WTC11 (cell line): ENCODE measurements at regions not wholly inside any gene's neighbourhood (a gene's known extent, or its start where the extent isn't known, plus 50 kb on each side); places are given as distances from the start of the nearest gene placed in this dataset.
"Not testable (repeated sequence)": the region's sequence is repeated elsewhere in the genome, so short reads cannot be mapped to it uniquely, and the experiment has no call there.

ENCODE experiments used
- ATAC-seq: fragments of 200-7000 bp; cut with Tn5 transposase; 2 replicates; pipeline ENCODE4 v1.10.0; 2021; ENCODE audit warnings: mild to moderate bottlenecking, moderate library complexity
- CTCF ChIA-PET: fragments of 300-600 bp; sonication (Branson Sonifier 250); formaldehyde crosslinking; loops from one replicate; lab custom pipeline; 2021; ENCODE audit warnings: antibody characterized with exemption; lab: Charles Lee
- POLR2A ChIA-PET: fragments of 350-600 bp; sonication (Branson Sonifier 250); formaldehyde crosslinking; loops from one replicate; lab custom pipeline; 2021; ENCODE audit warnings: antibody characterized with exemption; lab: Charles Lee
- DNase-seq: peaks from one replicate; pipeline ENCODE4 v3.0.0; 2021; ENCODE audit warnings: low spot score
- H3K27ac Mint-ChIP-seq: 2 replicates; pipeline ENCODE4 v1.8.0; 2021; ENCODE audit warnings: mixed read lengths
- H3K27me3 Mint-ChIP-seq: 2 replicates; pipeline ENCODE4 v1.8.0; 2021; ENCODE audit warnings: low read depth, mild to moderate bottlenecking, moderate library complexity, mixed read lengths
- H3K36me3 Mint-ChIP-seq: 2 replicates; pipeline ENCODE4 v1.8.0; 2021; ENCODE audit warnings: mixed read lengths
- H3K4me1 Mint-ChIP-seq: 2 replicates; pipeline ENCODE4 v1.8.0; 2022; ENCODE audit warnings: mixed read lengths
- H3K4me3 Mint-ChIP-seq: 2 replicates; pipeline ENCODE4 v1.8.0; 2021; ENCODE audit warnings: mild to moderate bottlenecking, moderate library complexity, mixed read lengths
- H3K9me3 Mint-ChIP-seq: 2 replicates; pipeline ENCODE4 v1.8.0; 2021; ENCODE audit warnings: mixed read lengths
- CREM ChIP-seq: sonication (generic); formaldehyde crosslinking; IDR thresholded peaks from 2 replicates; pipeline ENCODE4 v1.8.1; 2022; ENCODE audit warnings: mild to moderate bottlenecking, missing genetic modification reagents, moderate library complexity
- GTF2I ChIP-seq: fragments of 250-450 bp; sonication (Bioruptor Pico); conservative IDR thresholded peaks from 2 replicates; pipeline ENCODE4 v1.4.0; 2021; ENCODE audit warnings: mild to moderate bottlenecking
- TEAD1 ChIP-seq: sonication (generic); formaldehyde crosslinking; IDR thresholded peaks from 2 replicates; pipeline ENCODE4 v1.8.0; 2022; ENCODE audit warnings: mild to moderate bottlenecking, missing genetic modification reagents
- TEAD4 ChIP-seq: sonication (generic); formaldehyde crosslinking; IDR thresholded peaks from 2 replicates; pipeline ENCODE4 v1.8.0; 2022; ENCODE audit warnings: mild to moderate bottlenecking, missing genetic modification reagents
- ZNF121 ChIP-seq: sonication (generic); formaldehyde crosslinking; IDR thresholded peaks from 2 replicates; pipeline ENCODE4 v1.8.0; 2023; ENCODE audit warnings: missing genetic modification reagents
- ZNF219 ChIP-seq: sonication (generic); formaldehyde crosslinking; IDR thresholded peaks from 2 replicates; pipeline ENCODE4 v1.8.0; 2023; ENCODE audit warnings: missing genetic modification reagents, mild to moderate bottlenecking, borderline replicate concordance
- ZNF423 ChIP-seq: fragments of 250-450 bp; sonication (Bioruptor Pico); IDR thresholded peaks from 2 replicates; pipeline ENCODE4 v2.1.2; 2022; ENCODE audit warnings: mild to moderate bottlenecking, moderate library complexity
- TF ChIP-seq, protein P1 (sequence below): sonication (generic); formaldehyde crosslinking; IDR thresholded peaks from 2 replicates; pipeline ENCODE4 v1.8.0; 2023; ENCODE audit warnings: missing genetic modification reagents, mild to moderate bottlenecking, borderline replicate concordance
- TF ChIP-seq, protein P2 (sequence below): fragments of 250-450 bp; sonication (Bioruptor Pico); IDR thresholded peaks from 2 replicates; pipeline ENCODE4 v1.9.0; 2021; ENCODE audit warnings: mild to moderate bottlenecking
- TF ChIP-seq, protein P3 (sequence below): fragments of 250-450 bp; sonication (Bioruptor Pico); IDR thresholded peaks from 2 replicates; pipeline ENCODE4 v1.8.0; 2021; ENCODE audit warnings: mild to moderate bottlenecking

DNA sequence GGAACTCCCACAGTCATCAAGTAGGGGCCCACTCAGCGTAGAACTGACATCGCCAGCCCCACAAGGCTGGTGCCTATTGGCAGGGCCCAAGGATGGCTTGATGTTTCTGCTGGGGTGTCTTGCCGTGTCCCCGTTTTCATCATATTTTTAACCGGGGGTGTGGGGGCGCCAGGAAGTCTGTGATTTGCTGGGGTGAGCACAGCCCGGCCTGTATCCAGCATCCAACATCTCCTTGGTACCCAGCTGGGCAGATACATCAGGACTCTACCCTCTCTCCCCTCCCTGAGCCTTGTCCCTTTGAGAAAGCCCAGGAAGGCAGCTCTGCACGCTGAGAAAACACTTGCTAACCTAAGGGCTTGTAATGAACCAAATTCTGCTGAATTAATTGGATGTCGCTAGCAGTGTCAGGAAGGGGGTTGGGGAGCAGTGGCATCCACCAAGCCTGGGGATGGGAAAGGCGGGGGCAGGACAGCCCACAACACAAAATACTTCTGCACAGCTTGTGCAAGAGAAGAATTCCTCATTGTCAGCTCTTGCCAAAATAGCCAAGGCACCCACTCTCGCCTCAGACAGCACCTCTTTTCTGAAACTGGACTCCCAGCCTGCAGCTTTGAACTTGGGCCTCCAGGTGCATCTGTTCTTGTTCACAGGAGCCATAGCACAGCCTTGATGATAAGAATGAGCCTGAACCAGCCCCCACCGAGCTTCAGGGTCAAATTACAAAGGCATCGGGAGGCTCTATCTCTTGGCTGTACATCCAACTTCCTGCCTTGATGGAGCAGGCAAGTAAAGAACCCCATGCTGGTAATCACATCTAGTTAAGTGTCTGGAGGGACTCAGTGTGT, 63.7 kb upstream of the LYRM9 start (continued):
- TF ChIP-seq, protein P1, sequence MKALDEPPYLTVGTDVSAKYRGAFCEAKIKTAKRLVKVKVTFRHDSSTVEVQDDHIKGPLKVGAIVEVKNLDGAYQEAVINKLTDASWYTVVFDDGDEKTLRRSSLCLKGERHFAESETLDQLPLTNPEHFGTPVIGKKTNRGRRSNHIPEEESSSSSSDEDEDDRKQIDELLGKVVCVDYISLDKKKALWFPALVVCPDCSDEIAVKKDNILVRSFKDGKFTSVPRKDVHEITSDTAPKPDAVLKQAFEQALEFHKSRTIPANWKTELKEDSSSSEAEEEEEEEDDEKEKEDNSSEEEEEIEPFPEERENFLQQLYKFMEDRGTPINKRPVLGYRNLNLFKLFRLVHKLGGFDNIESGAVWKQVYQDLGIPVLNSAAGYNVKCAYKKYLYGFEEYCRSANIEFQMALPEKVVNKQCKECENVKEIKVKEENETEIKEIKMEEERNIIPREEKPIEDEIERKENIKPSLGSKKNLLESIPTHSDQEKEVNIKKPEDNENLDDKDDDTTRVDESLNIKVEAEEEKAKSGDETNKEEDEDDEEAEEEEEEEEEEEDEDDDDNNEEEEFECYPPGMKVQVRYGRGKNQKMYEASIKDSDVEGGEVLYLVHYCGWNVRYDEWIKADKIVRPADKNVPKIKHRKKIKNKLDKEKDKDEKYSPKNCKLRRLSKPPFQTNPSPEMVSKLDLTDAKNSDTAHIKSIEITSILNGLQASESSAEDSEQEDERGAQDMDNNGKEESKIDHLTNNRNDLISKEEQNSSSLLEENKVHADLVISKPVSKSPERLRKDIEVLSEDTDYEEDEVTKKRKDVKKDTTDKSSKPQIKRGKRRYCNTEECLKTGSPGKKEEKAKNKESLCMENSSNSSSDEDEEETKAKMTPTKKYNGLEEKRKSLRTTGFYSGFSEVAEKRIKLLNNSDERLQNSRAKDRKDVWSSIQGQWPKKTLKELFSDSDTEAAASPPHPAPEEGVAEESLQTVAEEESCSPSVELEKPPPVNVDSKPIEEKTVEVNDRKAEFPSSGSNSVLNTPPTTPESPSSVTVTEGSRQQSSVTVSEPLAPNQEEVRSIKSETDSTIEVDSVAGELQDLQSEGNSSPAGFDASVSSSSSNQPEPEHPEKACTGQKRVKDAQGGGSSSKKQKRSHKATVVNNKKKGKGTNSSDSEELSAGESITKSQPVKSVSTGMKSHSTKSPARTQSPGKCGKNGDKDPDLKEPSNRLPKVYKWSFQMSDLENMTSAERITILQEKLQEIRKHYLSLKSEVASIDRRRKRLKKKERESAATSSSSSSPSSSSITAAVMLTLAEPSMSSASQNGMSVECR (CRISPR knock-in tag): no peak
- TF ChIP-seq, protein P2, sequence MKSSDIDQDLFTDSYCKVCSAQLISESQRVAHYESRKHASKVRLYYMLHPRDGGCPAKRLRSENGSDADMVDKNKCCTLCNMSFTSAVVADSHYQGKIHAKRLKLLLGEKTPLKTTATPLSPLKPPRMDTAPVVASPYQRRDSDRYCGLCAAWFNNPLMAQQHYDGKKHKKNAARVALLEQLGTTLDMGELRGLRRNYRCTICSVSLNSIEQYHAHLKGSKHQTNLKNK (CRISPR knock-in tag): no peak
- TF ChIP-seq, protein P3, sequence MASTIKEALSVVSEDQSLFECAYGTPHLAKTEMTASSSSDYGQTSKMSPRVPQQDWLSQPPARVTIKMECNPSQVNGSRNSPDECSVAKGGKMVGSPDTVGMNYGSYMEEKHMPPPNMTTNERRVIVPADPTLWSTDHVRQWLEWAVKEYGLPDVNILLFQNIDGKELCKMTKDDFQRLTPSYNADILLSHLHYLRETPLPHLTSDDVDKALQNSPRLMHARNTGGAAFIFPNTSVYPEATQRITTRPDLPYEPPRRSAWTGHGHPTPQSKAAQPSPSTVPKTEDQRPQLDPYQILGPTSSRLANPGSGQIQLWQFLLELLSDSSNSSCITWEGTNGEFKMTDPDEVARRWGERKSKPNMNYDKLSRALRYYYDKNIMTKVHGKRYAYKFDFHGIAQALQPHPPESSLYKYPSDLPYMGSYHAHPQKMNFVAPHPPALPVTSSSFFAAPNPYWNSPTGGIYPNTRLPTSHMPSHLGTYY (CRISPR knock-in tag): no peak

DNA sequence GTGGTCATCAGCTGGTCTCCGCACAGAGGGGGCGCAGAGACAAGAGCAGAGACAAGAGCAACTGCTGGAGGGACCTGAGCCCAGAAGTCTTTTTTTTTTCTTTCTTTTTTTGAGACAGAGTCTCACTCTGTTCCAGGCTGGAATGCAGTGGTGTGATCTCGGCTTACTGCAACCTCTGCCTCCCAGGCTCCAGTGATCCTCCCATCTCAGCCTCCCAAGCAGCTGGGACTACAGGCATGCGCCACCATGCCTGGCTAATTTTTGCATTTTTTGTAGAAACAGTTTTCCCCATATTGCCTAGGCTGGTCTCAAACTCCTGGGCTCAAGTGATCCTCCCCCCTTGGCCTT, 64.3 kb upstream of the LYRM9 start:
- H3K27me3 Mint-ChIP-seq, H3K27ac Mint-ChIP-seq, ATAC-seq, H3K4me3 Mint-ChIP-seq, POLR2A ChIA-PET, DNase-seq, H3K9me3 Mint-ChIP-seq, H3K36me3 Mint-ChIP-seq: not testable (repeated sequence)
- CTCF ChIA-PET: interaction anchor here (0.7 kb wide), 1 partner anchor 64 kb away, joined by 3 read pairs; no protein-coding TSS in a partner anchor
- peaks cover 63% of the 10 kb centered on the region for H3K4me1 Mint-ChIP-seq

GRCh38 chr17:27958708-27959381, 65.7 kb upstream of the LYRM9 start:
- ChIA-PET CTCF (interaction anchor here (1.5 to 2.3 kb wide), 3 partner anchors 9 to 292 kb away, joined by 4 to 17 read pairs (median 6); no protein-coding TSS in a partner anchor), POLR2A (no interaction called here)
- Mint-ChIP-seq H3K27me3 (no peaks in the 10 kb centered on the region; the same call in 1 of the 2 replicates), H3K4me3 (0 out of 2 replicates have a peak overlapping the region, but pooled peaks have one; percentile 7), H3K9me3 (no peaks in the 10 kb centered on the region), H3K4me1 (peaks cover 62% of the 10 kb centered on the region), H3K27ac (peak overlapping the region; percentile 96), H3K36me3 (no peaks in the 10 kb centered on the region)
- peak; percentile 59; the same call in 1 of the 2 replicates for TF ChIP-seq TEAD1 (CRISPR knock-in tag)
- TF ChIP-seq ZNF219: no peak
- TF ChIP-seq ZNF121 (CRISPR knock-in tag): peak; percentile 94
- DNase-seq (no peak), ATAC-seq (peak; percentile 25)

- H3K36me3 Mint-ChIP-seq: no peaks in the 10 kb centered on the region
- no peak for TF ChIP-seq TEAD4 (CRISPR knock-in tag)
- TF ChIP-seq CREM (CRISPR knock-in tag): no peak
- no peak for TF ChIP-seq GTF2I (CRISPR knock-in tag)
- 0 out of 2 replicates have a peak, but pooled peaks have one; percentile 2 for TF ChIP-seq ZNF423 (CRISPR knock-in tag)
- ChIA-PET POLR2A (no interaction called here), CTCF (interaction anchor here (1.5 to 2.3 kb wide), 3 partner anchors 10 to 292 kb away, joined by 4 to 17 read pairs (median 6); no protein-coding TSS in a partner anchor)
- peak overlapping the region; percentile 96 for H3K27ac Mint-ChIP-seq
- no peak for DNase-seq
- H3K9me3 Mint-ChIP-seq: no peaks in the 10 kb centered on the region
- H3K27me3 Mint-ChIP-seq: no peaks in the 10 kb centered on the region; the same call in 1 of the 2 replicates
- H3K4me1 Mint-ChIP-seq: peaks cover 64% of the 10 kb centered on the region
- peak; percentile 67; the same call in 1 of the 2 replicates for ATAC-seq
- 0 out of 2 replicates have a peak overlapping the region, but pooled peaks have one; percentile 7 for H3K4me3 Mint-ChIP-seq
Observed at GRCh38 chr17:27959382-27959709, 66.2 kb upstream of the LYRM9 start.
